ENCODE measurements at regions not wholly inside any gene's neighbourhood (a gene's known extent, or its start where the extent isn't known, plus 50 kb on each side); places are given as distances from the start of the nearest gene placed in this dataset.
A peak's percentile ranks its signal among the peaks of the same experiment; 100 is the strongest.
"Not testable (repeated sequence)": the region's sequence is repeated elsewhere in the genome, so short reads cannot be mapped to it uniquely, and the experiment has no call there.

- Histone ChIP-seq H3K27me3 (ENCODE audit: insufficient read depth, low read length, poor library complexity, severe bottlenecking) (no peaks in the 10 kb centered on the region), H3K9me3 (ENCODE audit: low read length) (no peaks in the 10 kb centered on the region), H3K4me1 (ENCODE audit: insufficient read depth, low read length) (no peaks in the 10 kb centered on the region), H3K4me3 (ENCODE audit: low read length) (no peak overlapping the region), H3K36me3 (ENCODE audit: insufficient read depth, low read length) (no peaks in the 10 kb centered on the region), H3K27ac (ENCODE audit: low read depth, low read length) (no peak overlapping the region)
- no peak overlapping the region for H3K27ac Mint-ChIP-seq
- H3K9me3 Mint-ChIP-seq: peaks cover 0 to 2% (median 0%) of the 10 kb centered on the region in 5 donors
- H3K4me3 Mint-ChIP-seq: no peak overlapping the region
- peaks cover 0 to 5% (median 0%) of the 10 kb centered on the region in 3 donors for H3K4me1 Mint-ChIP-seq
- POLR2A ChIA-PET: no interaction called here
- no peak for DNase-seq
- H3K27me3 Mint-ChIP-seq: peaks cover 15 to 44% of the 10 kb centered on the region in 2 donors
- CTCF ChIA-PET: no interaction called here
- H3K36me3 Mint-ChIP-seq: no peaks in the 10 kb centered on the region
These were observed 131.9 kb upstream of the NFIA start for GRCh38 chr1:60950224-60951063.

DNA sequence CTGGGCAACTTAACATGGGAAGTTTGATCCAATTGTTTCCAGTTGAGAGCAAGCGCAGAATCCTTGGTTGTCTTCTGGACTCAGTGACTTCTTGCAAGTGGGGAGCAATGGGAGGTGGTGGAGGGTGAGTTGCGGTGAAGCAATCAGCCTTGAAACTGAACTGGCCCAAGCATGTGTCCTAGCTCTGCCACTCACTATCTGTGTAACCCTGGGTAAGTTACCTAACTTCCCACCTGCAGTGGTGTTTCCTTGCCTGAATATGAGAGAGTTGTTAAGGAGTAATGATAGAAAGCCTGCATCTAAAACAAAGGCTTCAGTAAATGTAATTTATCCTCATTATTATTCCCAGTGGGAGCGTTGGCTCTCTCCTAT lies 132.5 kb upstream of the NFIA start:
- no peak overlapping the region for H3K4me3 ChIP-seq (ENCODE audit: low read length)
- Mint-ChIP-seq H3K4me3 (no peak overlapping the region), H3K36me3 (no peaks in the 10 kb centered on the region), H3K27me3 (peaks cover 17 to 46% of the 10 kb centered on the region in 2 donors), H3K4me1 (peaks cover 0 to 5% (median 0%) of the 10 kb centered on the region in 3 donors), H3K27ac (no peak overlapping the region), H3K9me3 (peaks cover 0 to 2% (median 0%) of the 10 kb centered on the region in 5 donors)
- no peaks in the 10 kb centered on the region for H3K9me3 ChIP-seq (ENCODE audit: low read length)
- CTCF ChIA-PET: no interaction called here
- no peaks in the 10 kb centered on the region for H3K27me3 ChIP-seq (ENCODE audit: insufficient read depth, low read length, poor library complexity, severe bottlenecking)
- H3K27ac ChIP-seq (ENCODE audit: low read depth, low read length): no peak overlapping the region
- no peak for DNase-seq
- H3K36me3 ChIP-seq (ENCODE audit: insufficient read depth, low read length): no peaks in the 10 kb centered on the region
- POLR2A ChIA-PET: no interaction called here
- no peaks in the 10 kb centered on the region for H3K4me1 ChIP-seq (ENCODE audit: insufficient read depth, low read length)

DNA sequence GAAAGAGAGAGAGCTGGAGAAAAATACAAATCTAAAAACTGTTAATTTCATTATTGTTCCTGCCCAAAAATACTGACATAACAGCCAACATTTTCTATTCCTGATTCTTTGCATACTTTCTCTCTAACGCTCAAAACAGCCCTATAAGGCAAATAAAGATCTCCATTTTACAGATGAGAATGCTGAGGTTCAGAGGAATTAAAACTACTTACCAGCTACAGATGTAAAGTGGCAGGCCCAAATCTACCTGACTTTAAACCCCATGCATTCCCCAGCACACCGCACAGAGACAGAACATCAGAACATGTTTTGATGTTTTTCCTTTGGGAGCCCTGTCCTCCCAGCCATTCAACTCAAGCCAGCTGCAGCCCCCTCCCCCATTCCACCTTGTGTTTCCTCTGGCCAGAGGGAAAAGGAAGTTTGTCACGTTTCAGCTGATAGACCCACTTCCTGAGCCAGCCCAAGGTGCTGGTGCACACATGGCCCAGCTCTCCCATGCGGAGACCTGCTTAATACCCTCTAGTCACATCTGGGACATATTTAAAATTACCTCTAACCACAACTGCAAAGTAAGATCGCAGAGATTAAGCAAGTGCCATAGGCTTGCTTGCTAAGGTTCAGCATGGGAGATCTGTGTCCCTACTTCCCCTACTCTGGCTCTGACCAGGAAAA lies 133.1 kb upstream of the NFIA start:
- Mint-ChIP-seq H3K4me3 (no peak overlapping the region), H3K9me3 (no peaks in the 10 kb centered on the region), H3K36me3 (no peaks in the 10 kb centered on the region), H3K4me1 (peaks cover 0 to 5% (median 0%) of the 10 kb centered on the region in 3 donors), H3K27ac (no peak overlapping the region), H3K27me3 (peaks cover 14 to 51% of the 10 kb centered on the region in 2 donors)
- Histone ChIP-seq H3K27ac (ENCODE audit: low read depth, low read length) (no peak overlapping the region), H3K4me1 (ENCODE audit: insufficient read depth, low read length) (no peaks in the 10 kb centered on the region), H3K27me3 (ENCODE audit: insufficient read depth, low read length, poor library complexity, severe bottlenecking) (no peaks in the 10 kb centered on the region), H3K9me3 (ENCODE audit: low read length) (no peaks in the 10 kb centered on the region), H3K4me3 (ENCODE audit: low read length) (no peak overlapping the region), H3K36me3 (ENCODE audit: insufficient read depth, low read length) (no peaks in the 10 kb centered on the region)
- no peak for DNase-seq
- POLR2A ChIA-PET: no interaction called here
- CTCF ChIA-PET: no interaction called here

DNA sequence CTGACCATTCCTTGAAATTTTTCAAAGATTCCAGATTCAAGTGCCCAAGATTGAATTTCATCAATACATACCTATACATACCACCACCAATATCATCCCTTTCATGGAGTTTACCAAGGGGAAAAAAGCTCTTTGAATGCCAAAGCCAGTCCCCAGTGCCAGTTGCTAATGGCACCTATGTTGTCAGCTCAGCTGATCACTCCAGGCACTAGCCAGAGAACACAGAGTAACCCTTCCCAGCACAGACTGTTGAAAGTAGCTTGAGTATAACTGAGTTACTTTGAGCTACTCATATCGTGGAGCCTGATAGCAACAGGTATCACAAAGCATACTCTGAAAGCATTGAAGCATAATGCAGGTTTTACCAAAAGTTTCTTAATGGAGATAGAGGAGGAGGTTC lies 133.9 kb upstream of the NFIA start:
- Mint-ChIP-seq H3K27ac (no peak overlapping the region), H3K4me1 (peaks cover 0 to 5% (median 0%) of the 10 kb centered on the region in 3 donors), H3K9me3 (no peaks in the 10 kb centered on the region), H3K36me3 (no peaks in the 10 kb centered on the region), H3K27me3 (peaks cover 12 to 53% of the 10 kb centered on the region in 2 donors), H3K4me3 (no peak overlapping the region)
- ChIA-PET POLR2A (no interaction called here), CTCF (no interaction called here)
- H3K27ac ChIP-seq (ENCODE audit: low read depth, low read length): no peak overlapping the region
- H3K4me3 ChIP-seq (ENCODE audit: low read length): no peak overlapping the region
- H3K9me3 ChIP-seq (ENCODE audit: low read length): no peaks in the 10 kb centered on the region
- H3K4me1 ChIP-seq (ENCODE audit: insufficient read depth, low read length): no peaks in the 10 kb centered on the region
- no peak for DNase-seq
- H3K27me3 ChIP-seq (ENCODE audit: insufficient read depth, low read length, poor library complexity, severe bottlenecking): no peaks in the 10 kb centered on the region
- no peaks in the 10 kb centered on the region for H3K36me3 ChIP-seq (ENCODE audit: insufficient read depth, low read length)

GRCh38 chr1:60947367-60947766 lies 135.0 kb upstream of the NFIA start:
- CTCF ChIA-PET: no interaction called here
- no peaks in the 10 kb centered on the region for H3K36me3 Mint-ChIP-seq
- POLR2A ChIA-PET: no interaction called here

DNA sequence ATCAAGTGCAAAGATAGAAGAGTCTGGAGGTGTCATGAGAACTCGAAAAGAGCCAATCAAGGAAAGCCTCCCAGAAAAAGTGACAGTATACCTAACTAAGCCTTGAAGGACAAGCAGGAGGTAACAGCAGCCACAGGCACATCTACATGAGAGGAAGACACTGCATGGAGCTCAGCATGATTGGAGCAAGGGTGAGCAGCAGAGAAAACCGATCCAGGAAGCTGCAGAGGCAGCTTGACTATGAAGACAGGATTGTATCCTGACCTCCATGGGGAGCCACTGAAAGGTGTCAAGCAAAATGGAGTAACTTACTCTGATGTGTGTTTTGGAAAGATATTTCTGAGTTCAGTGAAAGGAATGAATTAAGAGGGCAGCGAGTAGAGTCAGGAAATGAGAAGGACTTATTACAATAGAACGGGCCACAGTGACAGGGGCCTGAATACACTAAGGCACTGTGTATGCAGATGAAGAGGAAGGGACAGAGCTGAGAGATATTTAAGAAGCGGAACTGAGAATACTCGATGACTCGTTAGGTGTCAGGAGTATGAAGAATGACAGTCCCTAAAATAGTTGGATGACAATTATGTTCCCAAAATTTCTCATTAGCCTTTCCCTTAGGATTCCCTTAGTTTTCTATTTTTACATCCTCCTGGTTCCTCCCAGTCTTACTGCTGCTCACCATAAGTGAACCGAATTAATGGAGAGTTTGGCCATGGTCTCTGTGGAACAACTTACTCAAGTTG lies 139.3 kb upstream of the NFIA start:
- Histone ChIP-seq H3K4me1 (ENCODE audit: insufficient read depth, low read length) (no peaks in the 10 kb centered on the region), H3K4me3 (ENCODE audit: low read length) (no peak overlapping the region), H3K27ac (ENCODE audit: low read depth, low read length) (no peak overlapping the region), H3K36me3 (ENCODE audit: insufficient read depth, low read length) (no peaks in the 10 kb centered on the region), H3K9me3 (ENCODE audit: low read length) (no peaks in the 10 kb centered on the region), H3K27me3 (ENCODE audit: insufficient read depth, low read length, poor library complexity, severe bottlenecking) (no peaks in the 10 kb centered on the region)
- Mint-ChIP-seq H3K9me3 (no peaks in the 10 kb centered on the region), H3K27ac (no peak overlapping the region), H3K4me1 (no peaks in the 10 kb centered on the region), H3K36me3 (no peaks in the 10 kb centered on the region), H3K4me3 (no peak overlapping the region), H3K27me3 (peaks cover 10 to 51% of the 10 kb centered on the region in 2 donors)
- ChIA-PET CTCF (no interaction called here), POLR2A (no interaction called here)
- no peak for DNase-seq

More at GRCh38 chr1:60947367-60947766, 135.0 kb upstream of the NFIA start:
- H3K4me3 Mint-ChIP-seq: no peak overlapping the region
- peak overlapping the region in 1 of 8 donors; percentile 3 for H3K27ac Mint-ChIP-seq
- H3K9me3 Mint-ChIP-seq: no peaks in the 10 kb centered on the region
- H3K27ac ChIP-seq (ENCODE audit: low read depth, low read length): no peak overlapping the region
- H3K4me3 ChIP-seq (ENCODE audit: low read length): no peak overlapping the region
- no peak for DNase-seq
- H3K27me3 Mint-ChIP-seq: peaks cover 11 to 52% of the 10 kb centered on the region in 2 donors
- H3K27me3 ChIP-seq (ENCODE audit: insufficient read depth, low read length, poor library complexity, severe bottlenecking): no peaks in the 10 kb centered on the region
- H3K4me1 ChIP-seq (ENCODE audit: insufficient read depth, low read length): no peaks in the 10 kb centered on the region
- H3K36me3 ChIP-seq (ENCODE audit: insufficient read depth, low read length): no peaks in the 10 kb centered on the region
- H3K4me1 Mint-ChIP-seq: peaks cover 0 to 5% (median 0%) of the 10 kb centered on the region in 3 donors
- no peaks in the 10 kb centered on the region for H3K9me3 ChIP-seq (ENCODE audit: low read length)

- Histone ChIP-seq H3K9me3 (ENCODE audit: low read length) (no peaks in the 10 kb centered on the region), H3K27ac (ENCODE audit: low read depth, low read length) (no peak overlapping the region), H3K4me3 (ENCODE audit: low read length) (no peak overlapping the region), H3K4me1 (ENCODE audit: insufficient read depth, low read length) (no peaks in the 10 kb centered on the region), H3K36me3 (ENCODE audit: insufficient read depth, low read length) (no peaks in the 10 kb centered on the region), H3K27me3 (ENCODE audit: insufficient read depth, low read length, poor library complexity, severe bottlenecking) (no peaks in the 10 kb centered on the region)
- Mint-ChIP-seq H3K36me3 (no peaks in the 10 kb centered on the region), H3K27me3 (peaks cover 11 to 48% of the 10 kb centered on the region in 2 donors), H3K27ac (no peak overlapping the region), H3K9me3 (no peaks in the 10 kb centered on the region), H3K4me3 (no peak overlapping the region), H3K4me1 (no peaks in the 10 kb centered on the region)
- POLR2A ChIA-PET: no interaction called here
- CTCF ChIA-PET: no interaction called here
- DNase-seq: no peak
These were observed 140.1 kb upstream of the NFIA start for GRCh38 chr1:60942291-60942690.

DNA sequence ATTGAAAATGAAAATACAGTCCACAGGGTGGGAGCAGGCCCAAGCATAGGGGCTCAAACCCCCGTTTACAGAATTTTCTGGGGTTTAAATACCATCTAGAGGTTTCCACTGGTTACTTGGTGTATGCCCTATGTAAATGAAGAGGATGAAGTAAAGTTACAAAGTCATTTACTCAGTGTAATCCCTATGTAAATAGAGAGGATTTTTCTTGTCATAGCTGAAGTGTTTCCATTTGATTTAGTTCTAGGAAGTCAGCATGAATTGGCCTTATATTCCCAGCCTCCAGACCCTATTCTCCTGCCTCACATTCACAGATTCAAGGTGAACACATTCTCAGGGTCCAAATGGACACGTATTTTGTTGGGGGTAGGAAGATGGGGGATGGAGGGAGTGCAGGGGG lies 141.7 kb upstream of the NFIA start:
- H3K27ac Mint-ChIP-seq; H3K9me3 ChIP-seq (ENCODE audit: low read length); H3K36me3 ChIP-seq (ENCODE audit: insufficient read depth, low read length); H3K4me1 Mint-ChIP-seq; H3K4me3 ChIP-seq (ENCODE audit: low read length); H3K27ac ChIP-seq (ENCODE audit: low read depth, low read length); H3K4me3 Mint-ChIP-seq; H3K9me3 Mint-ChIP-seq; H3K4me1 ChIP-seq (ENCODE audit: insufficient read depth, low read length); POLR2A ChIA-PET; DNase-seq; CTCF ChIA-PET; H3K27me3 ChIP-seq (ENCODE audit: insufficient read depth, low read length, poor library complexity, severe bottlenecking); H3K36me3 Mint-ChIP-seq: not testable (repeated sequence)
- H3K27me3 Mint-ChIP-seq: peaks cover 5 to 43% of the 10 kb centered on the region in 2 donors

Measured in CD8-positive, alpha-beta memory T cell (primary cell).